NCI-H2196 treated with DMSO at 0.1 percent for 48 hours (cell line): ENCODE measurements at regions not wholly inside any gene's neighbourhood (a gene's known extent, or its start where the extent isn't known, plus 50 kb on each side); places are given as distances from the start of the nearest gene placed in this dataset.

Experiments
- DNase-seq: peaks from one replicate; lab custom pipeline; 2025; ENCODE audit not compliant: unreplicated experiment; lab: John Stamatoyannopoulos, UW

GRCh38 chr18:46293742-46294181, 189.6 kb downstream of the HAUS1 start:
- no peak for DNase-seq

DNA sequence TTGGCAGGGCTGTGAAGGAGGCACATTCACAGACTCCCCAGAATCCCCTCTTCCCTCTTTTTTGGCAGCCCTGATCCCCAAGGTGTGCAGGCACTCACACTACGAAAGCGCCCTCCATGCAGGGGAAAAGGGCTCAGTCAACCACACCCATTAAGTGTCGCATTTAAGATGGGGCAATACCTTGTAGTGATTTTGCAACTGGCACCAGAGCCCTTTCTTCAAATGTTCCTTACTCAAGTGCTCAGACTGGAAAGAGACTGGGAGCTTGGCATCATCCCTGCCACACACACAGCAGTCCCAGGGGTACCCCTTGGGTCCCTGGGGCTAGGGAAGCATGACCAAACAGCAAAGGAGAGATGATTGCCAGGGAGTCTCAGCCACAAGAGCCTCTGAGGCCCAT, 190.1 kb downstream of the HAUS1 start:
- no peak for DNase-seq

GRCh38 chr18:46294751-46295150, 190.6 kb downstream of the HAUS1 start:
- no peak for DNase-seq

GRCh38 chr18:46295416-46295815, 191.2 kb downstream of the HAUS1 start:
- DNase-seq = no peak

GRCh38 chr18:46296656-46297055, 192.5 kb downstream of the HAUS1 start:
- no peak for DNase-seq

GRCh38 chr18:46297124-46297523, 192.9 kb downstream of the HAUS1 start:
- DNase-seq = no peak

- no peak for DNase-seq
These were observed 193.4 kb downstream of the HAUS1 start for GRCh38 chr18:46297621-46298020.

GRCh38 chr18:46298511-46298910, 194.3 kb downstream of the HAUS1 start:
- DNase-seq = no peak

GRCh38 chr18:46299465-46300008, 195.4 kb downstream of the HAUS1 start:
- DNase-seq = no peak

DNA sequence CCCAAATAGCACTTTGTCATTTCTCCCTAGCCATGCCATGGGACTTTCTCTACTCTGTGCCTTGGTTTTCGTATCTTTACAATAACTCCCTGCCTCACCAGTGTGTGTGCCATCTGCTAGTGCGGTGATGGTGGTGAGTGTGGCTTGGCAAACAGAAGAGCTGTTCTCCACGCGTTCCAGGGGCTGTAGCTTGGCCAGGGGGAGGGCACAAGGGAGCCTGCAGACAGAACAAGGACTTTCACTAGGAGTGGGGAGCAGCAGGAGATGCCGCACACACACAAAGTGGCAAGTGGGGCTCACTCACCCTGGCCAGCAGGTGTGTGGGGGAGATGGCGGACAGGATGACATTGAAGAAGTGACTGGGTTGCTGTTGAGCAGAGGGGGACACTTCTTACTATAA, 196.9 kb downstream of the HAUS1 start:
- no peak for DNase-seq

- DNase-seq = no peak
These were observed 197.4 kb downstream of the HAUS1 start for GRCh38 chr18:46301571-46301970.

GRCh38 chr18:46302528-46303485, 198.6 kb downstream of the HAUS1 start:
- DNase-seq = no peak

- DNase-seq = no peak
These were observed 206.1 kb downstream of the HAUS1 start for GRCh38 chr18:46310258-46310657.

- no peak for DNase-seq
These were observed 206.6 kb downstream of the HAUS1 start for GRCh38 chr18:46310675-46311345.

GRCh38 chr18:46311491-46311890, 207.3 kb downstream of the HAUS1 start:
- no peak for DNase-seq

- DNase-seq = no peak
These were observed 208.0 kb downstream of the HAUS1 start for GRCh38 chr18:46312221-46312620.

- DNase-seq = no peak
These were observed 209.3 kb downstream of the HAUS1 start for GRCh38 chr18:46313521-46313920.

- no peak for DNase-seq
These were observed 209.8 kb downstream of the HAUS1 start for GRCh38 chr18:46314011-46314410.

DNA sequence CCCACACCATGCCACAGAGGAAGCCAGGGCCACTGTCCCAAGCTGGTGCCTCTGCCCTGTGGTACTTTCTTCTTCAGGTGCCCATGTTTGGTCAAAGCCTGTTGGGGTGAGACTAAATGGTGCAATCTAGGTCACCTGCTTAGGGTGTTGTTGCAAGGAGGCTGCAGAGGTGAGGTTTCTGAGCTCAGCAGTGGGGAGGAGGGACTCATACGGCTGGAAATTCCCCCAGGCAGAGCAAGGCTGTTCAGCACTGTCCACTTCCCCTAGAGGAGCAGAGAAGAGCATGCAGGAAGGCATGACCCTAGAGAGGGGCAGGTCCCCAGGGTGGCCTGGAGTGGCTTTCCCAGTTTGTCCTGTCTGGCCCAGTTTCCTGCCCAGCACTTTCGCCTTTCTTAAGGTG, 211.0 kb downstream of the HAUS1 start:
- DNase-seq = no peak

- DNase-seq = no peak
These were observed 214.2 kb downstream of the HAUS1 start for GRCh38 chr18:46318356-46318755.

DNA sequence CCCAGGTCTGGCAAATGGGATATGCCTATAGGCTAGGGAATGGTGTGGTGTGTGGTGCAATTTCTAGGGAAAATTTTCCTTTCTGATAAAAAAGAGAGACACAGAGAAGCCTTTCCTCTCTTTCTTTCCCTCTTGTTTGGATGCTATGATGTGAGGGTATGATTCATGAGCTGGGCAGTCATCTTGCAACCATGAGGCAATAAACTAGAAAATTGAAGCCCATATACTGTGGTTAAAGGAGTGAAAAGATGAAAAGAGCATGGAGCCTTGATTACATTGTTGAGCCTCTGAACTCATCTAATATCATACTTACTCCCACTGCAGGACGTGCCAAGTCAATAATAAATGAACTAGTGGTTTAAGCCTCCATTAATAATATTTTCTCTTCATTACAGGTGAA, 215.6 kb downstream of the HAUS1 start:
- DNase-seq = no peak

- DNase-seq = no peak
These were observed 216.1 kb downstream of the HAUS1 start for GRCh38 chr18:46320297-46320696.
